Heart left ventricle (tissue), 16 donors: ENCODE measurements at regions not wholly inside any gene's neighbourhood (a gene's known extent, or its start where the extent isn't known, plus 50 kb on each side); places are given as distances from the start of the nearest gene placed in this dataset.

Experiments
- ATAC-seq, 4 donors: fragments of 200-7000 bp; cut with Tn5 transposase; one replicate each; pipeline ENCODE4 v1.9.1; 2020 to 2022; ENCODE audit warnings: moderate library complexity in 4 of 4, mild to moderate bottlenecking in 3 of 4, moderate number of reproducible peaks in 1 of 4
- DNase-seq, 5 donors: peaks; one replicate each; pipeline ENCODE4 v3.0.0-alpha.2; 2020
- H3K27ac ChIP-seq, 12 donors: fragments of 200-600 bp; sonication (generic) in 4 of 12; one replicate each; pipeline versions ENCODE4 v1.5.0 to v1.8.0; 2016 to 2022; ENCODE audit warnings: mild to moderate bottlenecking in 2 of 12
- H3K27me3 ChIP-seq, 9 donors: fragments of 200-600 bp; sonication (generic) in 2 of 9; one replicate each; pipeline versions ENCODE4 v1.5.1 to v1.8.0; 2016 to 2022; ENCODE audit warnings: mild to moderate bottlenecking in 3 of 9
- H3K36me3 ChIP-seq, 9 donors: fragments of 200-600 bp; sonication (generic) in 2 of 9; one replicate each; pipeline versions ENCODE4 v1.5.0 to v1.8.0; 2018 to 2022; ENCODE audit warnings: mild to moderate bottlenecking in 2 of 9
- H3K4me1 ChIP-seq, 12 donors: fragments of 200-600 bp; sonication (generic) in 4 of 12; one replicate each; pipeline versions ENCODE4 v1.5.0 to v1.8.0; 2016 to 2022; ENCODE audit warnings: mild to moderate bottlenecking in 3 of 12
- H3K4me3 ChIP-seq, 12 donors: fragments of 200-600 bp; sonication (generic) in 4 of 12; one replicate each; pipeline versions ENCODE4 v1.5.0 to v1.8.0; 2017 to 2022; ENCODE audit warnings: mild to moderate bottlenecking in 9 of 12, moderate library complexity in 4 of 12
- H3K9me3 ChIP-seq, 12 donors: fragments of 200-600 bp; sonication (generic) in 4 of 12; one replicate each; pipeline versions ENCODE4 v1.5.0 to v1.8.0; 2016 to 2022; ENCODE audit warnings: mild to moderate bottlenecking in 1 of 12
- POLR2A ChIP-seq, 2 donors: fragments of 450-650 bp; IDR thresholded peaks; one replicate each; pipeline ENCODE4 v1.6.1; 2017; ENCODE audit warnings: antibody characterized with exemption in 2 of 2, mild to moderate bottlenecking in 2 of 2, moderate library complexity in 2 of 2
- WGBS, 4 donors: extraction: QIAGEN DNeasy Blood & Tissue Kit in 2 of 4; methylation state at CpG; one replicate each; pipeline versions ENCODE4 v1.1.5 to v1.1.7; 2013 to 2018; 5-methylcytosine and 5-hydroxymethylcytosine counted together
- intact Hi-C, 10 donors: fragments of 100-400 bp; cut with DNase I; formaldehyde crosslinking; loops; one replicate each; pipeline versions ENCODE4 v1.11.1 to v1.14.2; 2022
- TF ChIP-seq, protein P1 (sequence below), 12 donors: fragments of 200-600 bp; sonication (generic) in 4 of 12; IDR thresholded peaks; one replicate each; pipeline versions ENCODE4 v1.5.0 to v1.8.0; 2018 to 2022; ENCODE audit warnings: antibody characterized with exemption in 12 of 12, mild to moderate bottlenecking in 5 of 12
- donor health status: ischemic (EF 13 %, LVEDD 7.1; RV severe dilation, severe dysfunction).
- donor health status: healthy with polysubstance abuse.
- donor health status: DM: no; HTN: yes; CAD: no.
- donor health status: DM: no; HTN: no; CAD: no.
- donor health status: ischemic (EF 25% LVEDD 6.9; RV normal size, moderate dysfunction).
- donor health status: ischemic (EF 25% LVEDD 5.7; RV mildly dilated, moderate dysfunction).
- donor health status: healthy.
- donor health status: DM: yes; HTN: yes; CAD: no.
- donor health status: ischemic (EF 35%, LVEDD 5.7; RV mildly dilated, moderate dysfunction).
- donor health status: nonischemic (EF 11% LVEDD 7.7; RV severe dilation, severe dysfunction).
- donor health status: DM: yes; HTN: yes; CAD: no.
- donor health status: PGD.
- donor health status: ischemic (EF 29% LVEDD 5.4; RV normal size, mild dysfunction).
- donor health status: nonischemic (EF 23%, LVEDD 6.1; RV moderate dilation, normal function).

DNA sequence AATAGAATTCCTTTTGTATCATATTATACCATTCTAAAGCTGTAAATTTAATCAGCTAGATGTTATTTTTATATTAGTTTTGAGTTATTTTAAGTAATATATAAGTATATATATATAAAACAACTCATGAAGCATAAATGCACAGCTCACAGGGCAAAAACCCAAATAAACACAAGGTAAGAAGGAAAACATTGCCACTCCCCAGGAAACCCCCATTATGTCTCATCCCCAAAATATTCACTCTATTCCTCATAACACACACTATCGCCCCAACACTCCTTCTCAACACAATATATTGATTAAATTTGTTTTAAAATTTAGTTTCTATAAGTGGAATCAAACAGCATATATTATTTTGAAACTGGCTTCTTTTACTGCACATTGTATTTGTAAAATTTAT is 98.6 kb upstream of the FAM83B start:
- Histone ChIP-seq H3K9me3 (peaks cover 0 to 32% (median 15%) of the 10 kb centered on the region in 12 donors), H3K4me1 (no peaks in the 10 kb centered on the region), H3K4me3 (no peak overlapping the region), H3K27me3 (no peaks in the 10 kb centered on the region), H3K27ac (no peak overlapping the region), H3K36me3 (no peaks in the 10 kb centered on the region)
- no peak for DNase-seq
- intact Hi-C loops, result no loop called here
- no peak for ATAC-seq
- TF ChIP-seq, protein P1, sequence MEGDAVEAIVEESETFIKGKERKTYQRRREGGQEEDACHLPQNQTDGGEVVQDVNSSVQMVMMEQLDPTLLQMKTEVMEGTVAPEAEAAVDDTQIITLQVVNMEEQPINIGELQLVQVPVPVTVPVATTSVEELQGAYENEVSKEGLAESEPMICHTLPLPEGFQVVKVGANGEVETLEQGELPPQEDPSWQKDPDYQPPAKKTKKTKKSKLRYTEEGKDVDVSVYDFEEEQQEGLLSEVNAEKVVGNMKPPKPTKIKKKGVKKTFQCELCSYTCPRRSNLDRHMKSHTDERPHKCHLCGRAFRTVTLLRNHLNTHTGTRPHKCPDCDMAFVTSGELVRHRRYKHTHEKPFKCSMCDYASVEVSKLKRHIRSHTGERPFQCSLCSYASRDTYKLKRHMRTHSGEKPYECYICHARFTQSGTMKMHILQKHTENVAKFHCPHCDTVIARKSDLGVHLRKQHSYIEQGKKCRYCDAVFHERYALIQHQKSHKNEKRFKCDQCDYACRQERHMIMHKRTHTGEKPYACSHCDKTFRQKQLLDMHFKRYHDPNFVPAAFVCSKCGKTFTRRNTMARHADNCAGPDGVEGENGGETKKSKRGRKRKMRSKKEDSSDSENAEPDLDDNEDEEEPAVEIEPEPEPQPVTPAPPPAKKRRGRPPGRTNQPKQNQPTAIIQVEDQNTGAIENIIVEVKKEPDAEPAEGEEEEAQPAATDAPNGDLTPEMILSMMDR (IDR thresholded peaks at IDR 0.05), result no peak
- TF ChIP-seq POLR2A (IDR thresholded peaks at IDR 0.05), result no peak
- 75 to 81% (median 78%) methylated on average over 1 of the region's 1 CpG for WGBS, 4 donors

DNA sequence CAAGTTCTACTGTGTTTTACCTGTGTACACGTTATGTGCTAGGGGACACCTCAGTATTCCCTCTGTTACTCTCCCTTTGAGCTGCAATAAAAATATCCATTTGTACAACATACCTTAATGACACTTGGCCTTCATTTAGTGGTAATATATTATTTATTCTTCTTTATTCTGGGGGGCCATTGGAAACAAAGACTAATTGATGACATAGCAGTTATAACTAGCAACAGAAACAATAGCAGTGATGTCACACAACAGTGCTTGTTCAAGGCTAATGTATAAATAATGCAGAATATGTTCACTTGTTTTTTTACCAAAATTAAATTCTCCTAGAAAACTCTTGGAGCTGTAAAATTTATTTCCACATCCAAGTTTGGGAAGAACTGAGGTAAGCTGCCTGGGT is 92.2 kb upstream of the FAM83B start:
- Histone ChIP-seq H3K27me3 (no peaks in the 10 kb centered on the region), H3K4me1 (no peaks in the 10 kb centered on the region), H3K9me3 (peaks cover 0 to 6% (median 0%) of the 10 kb centered on the region in 12 donors), H3K4me3 (no peak overlapping the region), H3K36me3 (no peaks in the 10 kb centered on the region), H3K27ac (no peak overlapping the region)
- intact Hi-C loops, result no loop called here
- 75 to 78% (median 76%) methylated on average over 1 of the region's 1 CpG for WGBS, 4 donors
- TF ChIP-seq POLR2A (IDR thresholded peaks at IDR 0.05), result no peak
- DNase-seq (no peak), ATAC-seq (no peak)

GRCh38 chr6:54758340-54758739 is 88.2 kb upstream of the FAM83B start:
- TF ChIP-seq POLR2A (IDR thresholded peaks at IDR 0.05), result no peak
- TF ChIP-seq, protein P1 (IDR thresholded peaks at IDR 0.05), result no peak
- no peaks in the 10 kb centered on the region for H3K27me3 ChIP-seq
- H3K4me1 ChIP-seq, result no peaks in the 10 kb centered on the region
- no peak for DNase-seq
- WGBS, 4 donors, result 61 to 78% (median 70%) methylated on average over 2 of the region's 2 CpGs
- no peaks in the 10 kb centered on the region for H3K36me3 ChIP-seq
- H3K9me3 ChIP-seq, result no peaks in the 10 kb centered on the region
- no peak overlapping the region for H3K27ac ChIP-seq
- no peak for ATAC-seq
- intact Hi-C loops, result no loop called here
- H3K4me3 ChIP-seq, result no peak overlapping the region

GRCh38 chr6:54768494-54768893 is 78.1 kb upstream of the FAM83B start:
- Histone ChIP-seq H3K27ac (no peak overlapping the region), H3K4me1 (no peaks in the 10 kb centered on the region), H3K4me3 (no peak overlapping the region), H3K27me3 (no peaks in the 10 kb centered on the region), H3K36me3 (no peaks in the 10 kb centered on the region), H3K9me3 (no peaks in the 10 kb centered on the region)
- no peak for TF ChIP-seq POLR2A (IDR thresholded peaks at IDR 0.05)
- TF ChIP-seq, protein P1 (IDR thresholded peaks at IDR 0.05), result no peak
- 90 to 100% (median 93%) methylated on average over 1 of the region's 1 CpG for WGBS, 4 donors
- ATAC-seq (no peak), DNase-seq (no peak)
- intact Hi-C loops, result no loop called here

DNA sequence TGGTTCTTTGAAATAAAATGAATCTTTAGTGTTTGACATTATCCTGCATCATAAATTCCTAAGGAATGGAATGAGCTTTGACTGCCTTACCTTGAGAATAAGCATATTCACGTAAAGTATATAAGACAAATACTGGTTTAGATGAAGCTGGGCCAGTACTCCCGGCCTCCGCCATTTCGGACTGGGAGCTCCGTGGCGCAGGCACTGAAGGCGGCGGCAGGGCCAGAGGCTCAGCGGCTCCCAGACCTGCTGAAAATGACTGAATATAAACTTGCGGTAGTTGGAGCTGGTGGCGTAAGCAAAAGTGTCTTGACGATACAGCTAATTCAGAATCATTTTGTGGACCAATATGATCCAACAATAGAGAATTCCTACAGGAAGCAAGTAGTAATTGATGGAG is 76.2 kb upstream of the FAM83B start:
- intact Hi-C loops, result no loop called here
- 94 to 96% (median 95%) methylated on average over 12 of the region's 12 CpGs for WGBS, 4 donors
- DNase-seq, result no peak
- Histone ChIP-seq H3K36me3 (no peaks in the 10 kb centered on the region), H3K27ac (no peak overlapping the region), H3K4me1 (no peaks in the 10 kb centered on the region), H3K9me3 (no peaks in the 10 kb centered on the region), H3K27me3 (no peaks in the 10 kb centered on the region), H3K4me3 (no peak overlapping the region)
- TF ChIP-seq, protein P1 (IDR thresholded peaks at IDR 0.05), result no peak
- TF ChIP-seq POLR2A (IDR thresholded peaks at IDR 0.05), result no peak
- ATAC-seq, result no peak
